Fibroblast of pulmonary artery (primary cell): ENCODE measurements at regions not wholly inside any gene's neighbourhood (a gene's known extent, or its start where the extent isn't known, plus 50 kb on each side); places are given as distances from the start of the nearest gene placed in this dataset.

Experiments
- DNase-seq: peaks from one replicate; pipeline ENCODE4 v3.0.0-alpha.2; 2010; ENCODE audit warnings: low read depth
- H3K4me3 ChIP-seq: replicated peaks from 2 replicates; pipeline ENCODE4 v1.5.1; 2011; ENCODE audit warnings: low read depth, mild to moderate bottlenecking, control low read depth, low read length, moderate library complexity
- TF ChIP-seq, protein P1 (sequence below): IDR thresholded peaks from 2 replicates; pipeline ENCODE4 v1.5.1; 2011; ENCODE audit warnings: mild to moderate bottlenecking, control low read depth, low read length, inconsistent platforms; ENCODE audit errors: missing control alignments

DNA sequence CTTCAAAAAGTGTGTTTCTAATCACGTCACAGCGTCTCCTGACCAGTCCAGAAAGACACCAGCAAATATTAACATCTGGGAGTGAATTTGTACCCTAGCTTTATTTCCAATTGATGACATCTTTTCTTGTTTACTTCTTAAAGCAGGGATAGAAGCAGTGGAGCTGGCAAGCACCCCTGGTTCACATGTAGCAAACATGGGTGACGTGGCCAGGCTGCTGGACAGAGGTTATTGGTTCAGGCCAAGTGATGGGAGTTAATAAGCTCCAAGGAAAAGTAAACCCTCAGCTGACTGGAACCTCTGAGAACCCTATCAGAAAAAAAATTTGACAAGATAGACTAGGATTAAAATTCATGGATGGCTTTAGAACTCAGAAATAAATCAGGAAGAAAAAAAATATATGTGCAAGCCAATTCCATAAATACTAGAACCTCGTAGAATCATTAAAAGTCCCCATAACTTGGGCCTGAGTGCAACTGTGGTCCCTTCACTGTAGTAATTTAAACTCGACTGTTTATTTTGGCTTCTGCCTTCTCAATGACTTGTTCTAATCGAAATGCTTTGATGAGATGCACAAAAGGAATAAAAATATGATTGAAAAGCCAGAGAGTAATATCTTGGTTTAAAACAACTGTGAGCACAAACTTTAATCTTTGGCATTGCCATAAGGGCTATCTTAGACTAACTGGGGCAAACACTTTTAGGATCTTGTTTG lies 121.5 kb upstream of the CTAGE1 start:
- TF ChIP-seq, protein P1, sequence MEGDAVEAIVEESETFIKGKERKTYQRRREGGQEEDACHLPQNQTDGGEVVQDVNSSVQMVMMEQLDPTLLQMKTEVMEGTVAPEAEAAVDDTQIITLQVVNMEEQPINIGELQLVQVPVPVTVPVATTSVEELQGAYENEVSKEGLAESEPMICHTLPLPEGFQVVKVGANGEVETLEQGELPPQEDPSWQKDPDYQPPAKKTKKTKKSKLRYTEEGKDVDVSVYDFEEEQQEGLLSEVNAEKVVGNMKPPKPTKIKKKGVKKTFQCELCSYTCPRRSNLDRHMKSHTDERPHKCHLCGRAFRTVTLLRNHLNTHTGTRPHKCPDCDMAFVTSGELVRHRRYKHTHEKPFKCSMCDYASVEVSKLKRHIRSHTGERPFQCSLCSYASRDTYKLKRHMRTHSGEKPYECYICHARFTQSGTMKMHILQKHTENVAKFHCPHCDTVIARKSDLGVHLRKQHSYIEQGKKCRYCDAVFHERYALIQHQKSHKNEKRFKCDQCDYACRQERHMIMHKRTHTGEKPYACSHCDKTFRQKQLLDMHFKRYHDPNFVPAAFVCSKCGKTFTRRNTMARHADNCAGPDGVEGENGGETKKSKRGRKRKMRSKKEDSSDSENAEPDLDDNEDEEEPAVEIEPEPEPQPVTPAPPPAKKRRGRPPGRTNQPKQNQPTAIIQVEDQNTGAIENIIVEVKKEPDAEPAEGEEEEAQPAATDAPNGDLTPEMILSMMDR: no peak
- DNase-seq: no peak
- no peak overlapping the region for H3K4me3 ChIP-seq

DNA sequence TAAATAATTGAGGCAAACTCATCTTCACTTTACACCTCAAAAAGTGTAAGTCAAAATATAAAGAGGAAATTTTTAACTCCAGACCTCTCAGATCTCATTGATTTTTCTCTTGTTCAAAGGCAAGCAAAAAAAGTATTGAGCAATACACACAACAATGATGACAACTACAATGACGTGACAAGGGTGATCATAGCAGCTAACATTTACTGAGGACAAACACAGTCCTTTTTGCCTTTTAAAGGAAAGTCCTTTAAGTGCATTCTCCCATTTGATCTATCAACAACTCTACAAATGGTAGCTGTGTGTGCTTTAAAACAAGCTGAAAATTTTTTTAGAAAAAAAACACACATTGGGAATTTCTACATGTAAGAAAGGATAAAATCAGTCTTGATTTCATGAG lies 123.5 kb upstream of the CTAGE1 start:
- TF ChIP-seq, protein P1: no peak
- H3K4me3 ChIP-seq: no peak overlapping the region
- DNase-seq: no peak

DNA sequence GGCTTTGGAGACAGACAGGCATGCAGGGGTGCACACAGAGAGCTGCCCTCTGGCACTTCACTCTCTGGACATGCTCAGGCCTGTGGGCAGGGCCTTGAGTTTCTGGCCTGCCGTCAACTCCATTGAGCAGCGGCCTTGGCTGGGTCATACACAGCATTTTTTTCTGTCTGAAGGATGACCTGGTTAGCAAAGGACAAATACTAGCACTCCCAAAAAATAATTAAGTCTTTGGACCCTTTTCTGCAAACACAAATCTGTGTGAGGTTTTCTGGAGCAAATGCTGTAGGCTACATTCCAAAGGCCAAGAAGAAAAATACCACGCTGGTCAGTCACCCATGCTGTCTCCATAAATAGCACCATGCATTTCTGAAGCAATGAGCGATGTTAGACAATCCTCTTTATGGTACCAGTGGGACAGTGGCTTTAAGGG lies 124.7 kb upstream of the CTAGE1 start:
- peak; percentile 55 for DNase-seq
- no peak overlapping the region for H3K4me3 ChIP-seq
- TF ChIP-seq, protein P1: no peak

DNA sequence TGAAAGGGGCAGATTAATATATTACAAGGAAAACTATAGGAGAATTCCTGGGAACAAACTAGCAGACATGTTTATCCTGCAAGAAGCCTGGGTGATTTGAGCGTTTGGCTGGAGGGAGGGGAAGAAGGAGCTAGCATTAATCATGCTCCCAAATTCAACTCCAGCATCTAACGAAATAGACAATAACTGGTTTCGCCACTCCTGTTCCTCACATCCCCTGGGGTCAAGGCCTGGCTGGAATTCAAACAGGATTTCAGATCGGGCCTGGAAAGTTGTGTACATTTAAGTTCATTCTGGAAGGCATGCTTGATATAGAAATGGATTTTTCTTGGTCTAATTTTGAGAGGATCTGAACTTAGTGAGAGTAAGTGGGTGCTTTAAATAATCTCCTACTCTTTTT lies 126.1 kb upstream of the CTAGE1 start:
- TF ChIP-seq, protein P1: no peak
- peak; percentile 41 for DNase-seq
- H3K4me3 ChIP-seq: no peak overlapping the region

DNA sequence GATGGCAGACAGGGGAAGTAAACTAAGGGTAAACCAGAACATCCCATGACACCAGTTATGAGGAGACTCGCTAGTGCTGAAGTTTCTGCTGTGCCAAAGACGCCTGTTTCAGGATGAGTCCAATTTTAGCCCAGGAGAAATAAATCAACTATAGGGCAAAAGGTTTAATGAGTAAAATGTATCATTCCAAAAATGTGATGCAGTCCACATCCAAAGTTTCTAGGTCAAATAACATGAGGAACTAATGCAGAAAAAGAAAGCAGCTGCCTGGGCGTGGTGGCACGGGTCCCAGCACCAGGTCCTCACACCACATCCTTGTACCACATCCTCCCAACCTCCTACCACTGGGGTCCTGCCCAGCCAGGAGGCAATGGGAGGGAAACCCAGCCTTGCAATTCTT lies 126.9 kb upstream of the CTAGE1 start:
- H3K4me3 ChIP-seq: no peak overlapping the region
- DNase-seq: no peak
- TF ChIP-seq, protein P1: no peak

DNA sequence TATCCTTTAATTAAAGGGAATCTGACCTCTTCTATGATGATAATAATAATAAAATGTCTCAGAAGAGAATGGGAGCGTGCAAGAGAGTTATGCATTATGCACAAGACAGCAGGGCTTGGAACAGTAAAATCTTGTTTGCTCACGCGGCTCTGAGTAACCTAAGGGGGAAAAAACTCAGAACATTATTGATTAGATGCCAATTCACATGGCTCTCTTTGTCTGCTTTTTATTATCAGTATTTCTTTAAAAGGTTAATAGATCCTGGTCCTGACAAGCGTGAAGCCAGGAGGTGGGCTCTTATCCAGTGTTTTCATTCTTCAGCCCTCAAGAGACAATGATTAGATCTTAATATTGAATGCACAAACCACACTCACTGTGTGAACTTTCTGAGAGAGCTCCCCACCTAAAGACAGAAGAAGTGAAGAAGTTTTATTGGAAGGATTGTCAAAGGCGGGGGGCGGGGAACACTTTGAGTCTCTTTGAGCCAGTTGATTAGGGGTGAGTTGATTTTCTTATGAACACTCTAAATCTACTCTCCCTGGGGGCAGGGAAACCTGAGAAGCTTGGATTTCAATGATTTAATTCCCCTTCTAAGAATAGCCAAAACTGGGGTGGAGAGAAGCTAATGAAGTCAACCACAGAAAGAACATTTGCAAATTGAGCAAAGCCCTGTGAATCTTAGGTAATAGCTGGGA lies 127.5 kb upstream of the CTAGE1 start:
- TF ChIP-seq, protein P1: no peak
- DNase-seq: no peak
- H3K4me3 ChIP-seq: no peak overlapping the region
